K562 (cell line): ENCODE measurements at regions not wholly inside any gene's neighbourhood (a gene's known extent, or its start where the extent isn't known, plus 50 kb on each side); places are given as distances from the start of the nearest gene placed in this dataset. TPM values are rescaled to one million over a fixed set of nuclear protein-coding genes. Genes with fewer than 3 reads are reported as not detected.

ENCODE experiments used
- small RNA-seq: library from RNA; depleted of rRNA; stranded (forward); fragments of <200 nt; gene quantifications from one replicate; pipeline ENCODE3, GENCODE V24; 2014

Small RNA genes lying in the stretch of these regions (small RNA-seq; reads per million reads assigned to genes)
- not detected for gene B3GNTL1P2
